ENCODE measurements at regions not wholly inside any gene's neighbourhood (a gene's known extent, or its start where the extent isn't known, plus 50 kb on each side); places are given as distances from the start of the nearest gene placed in this dataset.

DNA sequence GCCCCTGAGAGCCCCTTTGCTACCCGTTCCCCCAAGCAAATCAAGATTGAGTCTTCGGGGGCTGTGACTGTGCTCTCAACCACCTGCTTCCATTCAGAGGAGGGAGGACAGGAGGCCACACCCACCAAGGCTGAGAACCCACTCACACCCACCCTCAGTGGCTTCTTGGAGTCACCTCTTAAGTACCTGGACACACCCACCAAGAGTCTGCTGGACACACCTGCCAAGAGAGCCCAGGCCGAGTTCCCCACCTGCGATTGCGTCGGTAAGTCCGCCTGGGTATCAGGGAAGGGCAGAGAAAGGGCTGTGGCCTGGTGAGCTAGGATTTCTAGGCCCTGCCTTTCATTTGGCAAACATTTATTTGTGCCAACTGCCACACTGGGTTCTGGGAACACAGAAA, 63.4 kb downstream of the TET3 start:
- TF ChIP-seq FOXA1 (IDR thresholded peaks at IDR 0.05), result no peak
- TF ChIP-seq ZNF384 (IDR thresholded peaks at IDR 0.05), result no peak
- TF ChIP-seq ARNT (IDR thresholded peaks at IDR 0.05), result no peak
- no peak for TF ChIP-seq ELF4 (IDR thresholded peaks at IDR 0.05)
- no peak for TF ChIP-seq NFRKB (IDR thresholded peaks at IDR 0.05)
- no peak for TF ChIP-seq BHLHE40 (IDR thresholded peaks at IDR 0.05; ENCODE audit: borderline replicate concordance)
- TF ChIP-seq HDGF (IDR thresholded peaks at IDR 0.05; ENCODE audit: borderline replicate concordance), result no peak
- TF ChIP-seq FOXK2 (IDR thresholded peaks at IDR 0.05), result no peak
- TF ChIP-seq PKNOX1 (IDR thresholded peaks at IDR 0.05), result no peak

All from HEK293T (cell line).